Stimulated activated CD4-positive, alpha-beta T cell treated with anti-CD3 and anti-CD28 coated beads, Interleukin-4, amount 100 ng/mL, for 4 hours (primary cell): ENCODE measurements at regions not wholly inside any gene's neighbourhood (a gene's known extent, or its start where the extent isn't known, plus 50 kb on each side); places are given as distances from the start of the nearest gene placed in this dataset.
"Not testable (repeated sequence)": the region's sequence is repeated elsewhere in the genome, so short reads cannot be mapped to it uniquely, and the experiment has no call there.

ENCODE experiments used
- DNase-seq, 2 experiments: peaks; one replicate each; pipeline ENCODE4 v3.0.0-alpha.2; 2020

GRCh38 chr20:29566901-29567635 is 1690.4 kb upstream of the DEFB115 start:
- DNase-seq: not testable (repeated sequence)

DNA sequence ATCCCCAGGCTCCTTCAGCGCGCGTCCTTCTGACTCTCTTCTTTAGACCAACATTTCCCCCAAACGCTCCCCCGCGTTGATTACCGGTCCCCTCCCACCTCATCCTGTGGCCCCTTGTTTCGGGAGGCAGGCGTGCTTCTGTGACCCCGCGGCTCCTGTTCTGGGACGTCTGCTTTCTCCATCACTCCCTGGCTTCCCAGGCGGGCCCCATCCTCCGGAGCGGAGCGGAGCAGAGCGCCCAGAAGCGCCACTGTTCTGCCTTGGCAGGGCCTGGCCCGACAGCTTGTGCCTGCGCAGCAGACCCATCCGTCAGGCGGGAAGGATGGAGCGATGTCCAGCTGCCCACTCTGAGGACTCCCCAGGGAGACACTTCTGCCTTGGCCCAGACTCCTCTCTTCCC is 1689.8 kb upstream of the DEFB115 start:
- not testable (repeated sequence) for DNase-seq

GRCh38 chr20:29570126-29570525 is 1687.3 kb upstream of the DEFB115 start:
- DNase-seq: not testable (repeated sequence)

GRCh38 chr20:29589530-29589929 is 1667.9 kb upstream of the DEFB115 start:
- not testable (repeated sequence) for DNase-seq

DNA sequence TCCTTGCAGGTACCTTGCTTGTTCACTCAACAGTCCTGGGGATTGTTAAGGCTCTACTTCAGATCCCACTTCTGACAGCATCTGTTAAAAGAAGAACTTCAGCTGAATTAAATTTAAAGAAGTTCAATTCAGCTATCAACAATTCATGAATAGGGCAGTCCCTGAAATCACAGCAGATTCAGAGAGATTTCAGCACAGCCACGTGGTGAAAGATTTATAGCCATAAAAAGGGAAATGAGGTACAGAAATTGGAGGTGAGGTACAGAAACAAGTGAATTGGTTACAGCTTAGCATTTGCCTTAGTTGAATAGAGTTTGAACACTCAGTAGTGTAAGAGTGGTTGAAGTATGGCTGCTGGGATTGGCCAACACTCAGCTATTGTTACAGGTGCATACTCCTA is 1653.3 kb upstream of the DEFB115 start:
- DNase-seq: not testable (repeated sequence)

GRCh38 chr20:29606171-29606570 is 1651.3 kb upstream of the DEFB115 start:
- not testable (repeated sequence) for DNase-seq

GRCh38 chr20:29629395-29629794 is 1628.1 kb upstream of the DEFB115 start:
- not testable (repeated sequence) for DNase-seq
